Colonic mucosa (tissue), 4 donors: ENCODE measurements at regions not wholly inside any gene's neighbourhood (a gene's known extent, or its start where the extent isn't known, plus 50 kb on each side); places are given as distances from the start of the nearest gene placed in this dataset.

ENCODE experiments used
- DNase-seq: peaks from one replicate; pipeline ENCODE4 v3.0.0-alpha.2; 2020
- H3K27ac ChIP-seq: fragments of 200-600 bp; one replicate; pipeline ENCODE4 v1.8.0; 2021
- H3K27me3 ChIP-seq: fragments of 200-600 bp; one replicate; pipeline ENCODE4 v1.8.0; 2021
- H3K36me3 ChIP-seq: fragments of 200-600 bp; one replicate; pipeline ENCODE4 v1.8.0; 2021
- H3K4me1 ChIP-seq: fragments of 200-600 bp; one replicate; pipeline ENCODE4 v1.8.0; 2021; ENCODE audit warnings: mild to moderate bottlenecking
- H3K4me3 ChIP-seq: fragments of 200-600 bp; one replicate; pipeline ENCODE4 v1.8.0; 2021
- H3K9ac ChIP-seq, 2 donors: one replicate each; pipeline ENCODE4 v1.7.0; 2013; ENCODE audit warnings: control low read depth in 2 of 2, low read depth in 2 of 2, low read length in 2 of 2
- H3K9me3 ChIP-seq: fragments of 200-600 bp; one replicate; pipeline ENCODE4 v1.8.0; 2021
- intact Hi-C: fragments of 100-400 bp; cut with DNase I; formaldehyde crosslinking; loops from one replicate; pipeline ENCODE4 v1.14.1; 2022
- TF ChIP-seq, protein P1 (sequence below): fragments of 200-600 bp; IDR thresholded peaks from one replicate; pipeline ENCODE4 v1.8.0; 2022; ENCODE audit warnings: antibody characterized with exemption, mild to moderate bottlenecking
- donor health status: healthy.
- donor health status: DM: no; HTN: no; CAD: no.
- donor health status: DM: no; HTN: no; CAD: no.

DNA sequence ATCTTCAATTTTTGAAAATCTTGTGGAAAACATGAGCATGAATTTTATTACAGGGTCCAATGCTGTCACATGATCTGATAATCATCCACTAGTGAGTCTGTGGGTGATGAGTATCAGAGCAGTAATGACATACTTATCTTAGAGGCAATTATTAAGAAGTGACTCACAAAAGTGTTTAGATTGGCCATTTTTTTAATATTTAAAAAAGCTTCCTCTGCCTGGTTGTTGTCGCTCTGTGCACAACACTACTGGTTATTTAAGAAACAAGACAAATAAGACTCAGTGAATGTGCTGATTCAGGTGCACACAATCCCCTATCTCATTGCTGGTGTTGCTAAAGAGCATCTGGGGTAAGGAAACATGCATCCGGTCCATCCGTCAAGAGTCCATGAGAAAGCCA, 665.8 kb upstream of the ZEB2 start:
- Histone ChIP-seq H3K9ac (no peak overlapping the region), H3K27ac (no peak overlapping the region), H3K36me3 (no peaks in the 10 kb centered on the region), H3K9me3 (no peaks in the 10 kb centered on the region), H3K27me3 (no peaks in the 10 kb centered on the region), H3K4me3 (no peak overlapping the region), H3K4me1 (no peaks in the 10 kb centered on the region)
- intact Hi-C loops = no loop called here
- DNase-seq = no peak
- TF ChIP-seq, protein P1, sequence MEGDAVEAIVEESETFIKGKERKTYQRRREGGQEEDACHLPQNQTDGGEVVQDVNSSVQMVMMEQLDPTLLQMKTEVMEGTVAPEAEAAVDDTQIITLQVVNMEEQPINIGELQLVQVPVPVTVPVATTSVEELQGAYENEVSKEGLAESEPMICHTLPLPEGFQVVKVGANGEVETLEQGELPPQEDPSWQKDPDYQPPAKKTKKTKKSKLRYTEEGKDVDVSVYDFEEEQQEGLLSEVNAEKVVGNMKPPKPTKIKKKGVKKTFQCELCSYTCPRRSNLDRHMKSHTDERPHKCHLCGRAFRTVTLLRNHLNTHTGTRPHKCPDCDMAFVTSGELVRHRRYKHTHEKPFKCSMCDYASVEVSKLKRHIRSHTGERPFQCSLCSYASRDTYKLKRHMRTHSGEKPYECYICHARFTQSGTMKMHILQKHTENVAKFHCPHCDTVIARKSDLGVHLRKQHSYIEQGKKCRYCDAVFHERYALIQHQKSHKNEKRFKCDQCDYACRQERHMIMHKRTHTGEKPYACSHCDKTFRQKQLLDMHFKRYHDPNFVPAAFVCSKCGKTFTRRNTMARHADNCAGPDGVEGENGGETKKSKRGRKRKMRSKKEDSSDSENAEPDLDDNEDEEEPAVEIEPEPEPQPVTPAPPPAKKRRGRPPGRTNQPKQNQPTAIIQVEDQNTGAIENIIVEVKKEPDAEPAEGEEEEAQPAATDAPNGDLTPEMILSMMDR = no peak

DNA sequence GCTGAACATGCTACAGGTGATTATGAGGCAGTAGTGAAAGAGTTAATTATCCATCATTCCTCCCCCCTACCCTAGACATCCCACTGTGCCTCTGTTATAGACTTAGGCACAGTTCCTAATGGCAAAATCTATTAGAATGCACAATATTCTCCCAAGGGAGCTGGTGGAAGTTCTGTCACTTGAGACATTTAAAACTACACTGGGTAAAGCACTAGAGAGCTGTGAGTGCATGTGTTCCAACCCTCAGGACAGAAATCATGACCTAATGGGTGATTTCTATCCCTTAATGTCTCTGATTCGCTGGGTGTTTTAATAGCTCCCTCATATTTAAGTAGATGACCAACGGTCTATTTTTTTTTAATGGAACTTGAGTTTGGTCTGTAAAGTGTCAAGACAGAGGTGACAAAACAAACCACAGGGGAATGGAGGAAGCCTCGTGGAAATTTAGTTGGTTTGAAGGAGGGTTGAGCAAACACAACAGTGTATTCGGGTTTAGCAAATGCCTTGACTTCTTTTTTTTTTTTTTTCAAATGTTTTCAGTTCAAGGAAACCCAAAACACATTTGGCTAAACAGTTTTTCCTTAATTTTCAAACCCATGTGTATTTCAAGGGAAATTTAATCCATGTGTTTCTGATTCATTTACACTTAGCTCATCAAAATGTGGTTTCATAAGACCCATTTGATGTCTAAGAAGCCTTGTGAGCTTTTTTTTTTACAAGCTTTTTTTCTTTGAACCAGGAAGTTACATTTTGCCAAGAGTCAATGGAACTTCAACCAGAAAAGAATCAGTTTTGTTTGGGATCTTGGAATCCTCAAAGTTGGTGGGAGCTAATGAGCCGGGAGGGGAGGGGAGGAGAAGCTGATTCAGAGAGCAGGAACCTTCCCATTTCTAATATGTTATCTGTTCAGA, 665.1 kb upstream of the ZEB2 start:
- Histone ChIP-seq H3K4me3 (no peak overlapping the region), H3K9me3 (no peaks in the 10 kb centered on the region)
- intact Hi-C loops = no loop called here

DNA sequence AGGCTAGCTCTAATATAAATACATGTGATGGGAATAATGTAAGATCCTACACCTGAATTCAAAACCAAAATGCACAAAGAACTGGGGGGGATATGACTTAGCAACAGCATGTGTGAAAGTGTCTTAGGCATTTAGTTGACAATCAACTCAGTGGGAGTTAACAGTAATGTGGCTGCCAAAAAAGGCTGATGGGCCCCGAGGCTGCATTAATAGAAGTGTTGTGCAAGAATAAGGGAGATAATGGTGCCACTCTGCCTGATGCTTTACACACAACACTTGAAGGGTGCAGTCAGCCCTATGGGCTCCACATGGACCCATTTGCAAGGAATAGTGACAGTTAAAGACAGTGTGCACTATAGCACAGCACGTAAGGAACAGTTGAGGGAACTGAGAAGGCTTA, 649.4 kb upstream of the ZEB2 start:
- intact Hi-C loops = no loop called here

More for the DNA sequence above, 665.1 kb upstream of the ZEB2 start:
- no peaks in the 10 kb centered on the region for H3K36me3 ChIP-seq
- no peak overlapping the region for H3K27ac ChIP-seq
- no peaks in the 10 kb centered on the region for H3K27me3 ChIP-seq
- DNase-seq = no peak
- no peaks in the 10 kb centered on the region for H3K4me1 ChIP-seq
- H3K9ac ChIP-seq = no peak overlapping the region
- TF ChIP-seq, protein P1 = no peak

DNA sequence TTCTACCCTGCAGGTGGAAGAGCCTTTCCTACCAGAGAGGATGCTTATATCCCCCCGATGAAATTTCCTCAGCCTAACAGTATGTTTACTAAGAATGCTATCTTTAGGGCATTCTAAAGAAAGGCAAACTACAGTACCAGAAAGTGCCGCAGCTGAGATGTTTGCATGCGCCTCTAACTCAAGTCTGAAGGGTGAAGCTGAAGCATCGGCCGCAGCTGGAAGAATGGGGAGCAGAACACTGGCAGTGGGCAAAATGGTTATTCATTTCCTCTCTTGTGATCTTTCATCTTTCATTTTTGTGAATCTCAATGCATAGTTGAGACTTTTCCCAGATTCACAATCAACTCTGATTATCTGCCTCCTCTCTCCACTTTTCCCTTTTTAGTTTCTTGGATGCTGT, 648.2 kb upstream of the ZEB2 start:
- intact Hi-C loops = no loop called here
- Histone ChIP-seq H3K27ac (no peak overlapping the region), H3K36me3 (no peaks in the 10 kb centered on the region), H3K4me1 (no peaks in the 10 kb centered on the region), H3K9me3 (no peaks in the 10 kb centered on the region), H3K9ac (no peak overlapping the region), H3K4me3 (no peak overlapping the region), H3K27me3 (no peaks in the 10 kb centered on the region)
- TF ChIP-seq, protein P1 = no peak
- DNase-seq = no peak

More for the DNA sequence above, 649.4 kb upstream of the ZEB2 start:
- no peak for DNase-seq
- Histone ChIP-seq H3K4me1 (no peaks in the 10 kb centered on the region), H3K9ac (no peak overlapping the region), H3K27me3 (no peaks in the 10 kb centered on the region), H3K36me3 (no peaks in the 10 kb centered on the region), H3K27ac (no peak overlapping the region), H3K9me3 (no peaks in the 10 kb centered on the region), H3K4me3 (no peak overlapping the region)
- TF ChIP-seq, protein P1 = no peak

DNA sequence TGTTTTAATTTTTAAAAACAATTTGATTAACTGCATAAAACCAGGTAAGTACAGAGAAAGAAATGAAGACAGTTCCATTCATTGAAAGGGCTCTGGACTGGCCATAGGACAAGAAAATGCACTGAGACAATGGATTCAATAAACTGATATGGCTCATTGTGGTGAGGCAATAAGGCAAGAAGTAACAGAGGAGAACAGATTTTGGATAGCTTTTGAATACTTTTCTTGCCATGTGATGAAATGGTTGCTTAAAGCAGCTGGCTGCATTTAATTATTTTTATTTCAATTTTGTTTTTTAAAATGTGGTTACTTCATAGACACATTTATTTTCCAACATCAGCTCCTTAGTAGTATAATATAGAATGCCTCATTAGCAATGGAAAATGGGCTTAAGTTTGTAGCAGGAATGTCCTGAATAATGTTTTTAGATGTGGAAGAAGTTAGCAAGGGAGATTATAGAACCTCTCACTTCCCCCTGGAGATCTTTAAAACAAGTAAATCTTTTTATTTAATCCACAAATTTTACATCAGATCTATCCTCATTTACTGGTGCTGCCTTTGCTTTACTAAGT, 646.9 kb upstream of the ZEB2 start:
- no peak overlapping the region for H3K9ac ChIP-seq
- H3K4me1 ChIP-seq = no peaks in the 10 kb centered on the region
- intact Hi-C loops = no loop called here

More for the DNA sequence above, 646.9 kb upstream of the ZEB2 start:
- H3K4me3 ChIP-seq = no peak overlapping the region
- no peak for DNase-seq
- H3K36me3 ChIP-seq = no peaks in the 10 kb centered on the region
- H3K27ac ChIP-seq = no peak overlapping the region
- H3K27me3 ChIP-seq = no peaks in the 10 kb centered on the region
- TF ChIP-seq, protein P1 = no peak
- H3K9me3 ChIP-seq = no peaks in the 10 kb centered on the region
